ENCODE measurements at regions not wholly inside any gene's neighbourhood (a gene's known extent, or its start where the extent isn't known, plus 50 kb on each side); places are given as distances from the start of the nearest gene placed in this dataset.

GRCh38 chr4:36709991-36710390, 428.6 kb downstream of the DTHD1 start:
- no peak for DNase-seq (ENCODE audit: low read depth in 1 of 2, low spot score in 1 of 2)

GRCh38 chr4:36712013-36712412, 430.6 kb downstream of the DTHD1 start:
- DNase-seq (ENCODE audit: low read depth in 1 of 2, low spot score in 1 of 2) = no peak

- no peak for DNase-seq (ENCODE audit: low read depth in 1 of 2, low spot score in 1 of 2)
Observed at GRCh38 chr4:36716874-36717273, 435.5 kb downstream of the DTHD1 start.

- DNase-seq (ENCODE audit: low read depth in 1 of 2, low spot score in 1 of 2) = no peak
Observed at GRCh38 chr4:36719425-36719824, 438.0 kb downstream of the DTHD1 start.

- no peak for DNase-seq (ENCODE audit: low read depth in 1 of 2, low spot score in 1 of 2)
Observed at GRCh38 chr4:36722986-36723385, 441.6 kb downstream of the DTHD1 start.

- DNase-seq (ENCODE audit: low read depth in 1 of 2, low spot score in 1 of 2) = no peak
Observed at GRCh38 chr4:36734334-36734733, 452.9 kb downstream of the DTHD1 start.

- DNase-seq (ENCODE audit: low read depth in 1 of 2, low spot score in 1 of 2) = no peak
Observed at GRCh38 chr4:36737691-36738090, 456.3 kb downstream of the DTHD1 start.

GRCh38 chr4:36740796-36741310, 459.4 kb downstream of the DTHD1 start:
- DNase-seq (ENCODE audit: low read depth in 1 of 2, low spot score in 1 of 2) = no peak

- no peak for DNase-seq (ENCODE audit: low read depth in 1 of 2, low spot score in 1 of 2)
Observed at GRCh38 chr4:36747277-36748129, 466.1 kb downstream of the DTHD1 start.

GRCh38 chr4:36753048-36753447, 471.6 kb downstream of the DTHD1 start:
- DNase-seq (ENCODE audit: low read depth in 1 of 2, low spot score in 1 of 2) = no peak

- DNase-seq (ENCODE audit: low read depth in 1 of 2, low spot score in 1 of 2) = no peak
Observed at GRCh38 chr4:36757580-36758311, 476.3 kb downstream of the DTHD1 start.

GRCh38 chr4:36758312-36759178, 477.1 kb downstream of the DTHD1 start:
- no peak for DNase-seq (ENCODE audit: low read depth in 1 of 2, low spot score in 1 of 2)

- DNase-seq (ENCODE audit: low read depth in 1 of 2, low spot score in 1 of 2) = no peak
Observed at GRCh38 chr4:36761607-36762006, 480.2 kb downstream of the DTHD1 start.

GRCh38 chr4:36763814-36764213, 480.7 kb upstream of the NWD2 start:
- DNase-seq (ENCODE audit: low read depth in 1 of 2, low spot score in 1 of 2) = no peak

GRCh38 chr4:36767596-36767995, 476.9 kb upstream of the NWD2 start:
- no peak for DNase-seq (ENCODE audit: low read depth in 1 of 2, low spot score in 1 of 2)

- no peak for DNase-seq (ENCODE audit: low read depth in 1 of 2, low spot score in 1 of 2)
Observed at GRCh38 chr4:36771411-36772153, 473.0 kb upstream of the NWD2 start.

GRCh38 chr4:36772154-36772516, 472.4 kb upstream of the NWD2 start:
- DNase-seq (ENCODE audit: low read depth in 1 of 2, low spot score in 1 of 2) = no peak

- no peak for DNase-seq (ENCODE audit: low read depth in 1 of 2, low spot score in 1 of 2)
Observed at GRCh38 chr4:36773467-36773866, 471.1 kb upstream of the NWD2 start.

GRCh38 chr4:36775544-36775943, 469.0 kb upstream of the NWD2 start:
- no peak for DNase-seq (ENCODE audit: low read depth in 1 of 2, low spot score in 1 of 2)

- DNase-seq (ENCODE audit: low read depth in 1 of 2, low spot score in 1 of 2) = no peak
Observed at GRCh38 chr4:36779601-36780000, 464.9 kb upstream of the NWD2 start.

GRCh38 chr4:36785973-36786372, 458.6 kb upstream of the NWD2 start:
- DNase-seq (ENCODE audit: low read depth in 1 of 2, low spot score in 1 of 2) = no peak
